Uterus (tissue), 2 donors: ENCODE measurements at regions not wholly inside any gene's neighbourhood (a gene's known extent, or its start where the extent isn't known, plus 50 kb on each side); places are given as distances from the start of the nearest gene placed in this dataset.

Experiments
- POLR2A ChIP-seq, 2 donors: fragments of 450-650 bp; IDR thresholded peaks; one replicate each; pipeline ENCODE4 v1.6.1; 2016; ENCODE audit warnings: antibody characterized with exemption in 2 of 2, mild to moderate bottlenecking in 1 of 2, moderate library complexity in 1 of 2
- TF ChIP-seq, protein P1 (sequence below), 4 experiments: fragments of 200-600 bp in 2 of 4; fragments of 450-650 bp in 2 of 4; sonication (generic) in 2 of 4; IDR thresholded peaks; one replicate each; pipeline ENCODE4 v1.5.1; 2016 to 2019; ENCODE audit warnings: antibody characterized with exemption in 4 of 4, mild to moderate bottlenecking in 2 of 4, moderate library complexity in 1 of 4

DNA sequence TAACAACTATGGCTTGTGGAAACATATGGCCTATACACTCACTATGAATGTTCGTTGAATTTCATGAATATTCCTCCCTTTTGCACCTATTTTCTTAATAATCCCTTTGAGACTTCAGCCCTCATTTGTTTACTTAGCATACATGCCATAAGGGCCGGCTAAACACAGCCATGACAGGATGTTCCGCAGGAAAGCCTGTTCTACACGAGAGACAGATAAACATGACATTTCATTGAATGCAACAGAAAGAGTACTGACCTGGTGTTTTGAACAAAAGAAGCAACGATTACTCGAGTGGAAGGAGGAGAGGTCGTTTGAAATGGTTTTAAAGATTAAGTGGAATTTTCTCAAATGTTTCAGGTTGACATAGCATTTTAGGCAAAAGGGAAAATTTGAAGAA, 459.5 kb upstream of the CXADR start:
- TF ChIP-seq, protein P1, sequence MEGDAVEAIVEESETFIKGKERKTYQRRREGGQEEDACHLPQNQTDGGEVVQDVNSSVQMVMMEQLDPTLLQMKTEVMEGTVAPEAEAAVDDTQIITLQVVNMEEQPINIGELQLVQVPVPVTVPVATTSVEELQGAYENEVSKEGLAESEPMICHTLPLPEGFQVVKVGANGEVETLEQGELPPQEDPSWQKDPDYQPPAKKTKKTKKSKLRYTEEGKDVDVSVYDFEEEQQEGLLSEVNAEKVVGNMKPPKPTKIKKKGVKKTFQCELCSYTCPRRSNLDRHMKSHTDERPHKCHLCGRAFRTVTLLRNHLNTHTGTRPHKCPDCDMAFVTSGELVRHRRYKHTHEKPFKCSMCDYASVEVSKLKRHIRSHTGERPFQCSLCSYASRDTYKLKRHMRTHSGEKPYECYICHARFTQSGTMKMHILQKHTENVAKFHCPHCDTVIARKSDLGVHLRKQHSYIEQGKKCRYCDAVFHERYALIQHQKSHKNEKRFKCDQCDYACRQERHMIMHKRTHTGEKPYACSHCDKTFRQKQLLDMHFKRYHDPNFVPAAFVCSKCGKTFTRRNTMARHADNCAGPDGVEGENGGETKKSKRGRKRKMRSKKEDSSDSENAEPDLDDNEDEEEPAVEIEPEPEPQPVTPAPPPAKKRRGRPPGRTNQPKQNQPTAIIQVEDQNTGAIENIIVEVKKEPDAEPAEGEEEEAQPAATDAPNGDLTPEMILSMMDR (IDR thresholded peaks at IDR 0.05), result no peak
- no peak for TF ChIP-seq POLR2A (IDR thresholded peaks at IDR 0.05)
